ENCODE measurements at regions not wholly inside any gene's neighbourhood (a gene's known extent, or its start where the extent isn't known, plus 50 kb on each side); places are given as distances from the start of the nearest gene placed in this dataset.
A peak's percentile ranks its signal among the peaks of the same experiment; 100 is the strongest.

DNA sequence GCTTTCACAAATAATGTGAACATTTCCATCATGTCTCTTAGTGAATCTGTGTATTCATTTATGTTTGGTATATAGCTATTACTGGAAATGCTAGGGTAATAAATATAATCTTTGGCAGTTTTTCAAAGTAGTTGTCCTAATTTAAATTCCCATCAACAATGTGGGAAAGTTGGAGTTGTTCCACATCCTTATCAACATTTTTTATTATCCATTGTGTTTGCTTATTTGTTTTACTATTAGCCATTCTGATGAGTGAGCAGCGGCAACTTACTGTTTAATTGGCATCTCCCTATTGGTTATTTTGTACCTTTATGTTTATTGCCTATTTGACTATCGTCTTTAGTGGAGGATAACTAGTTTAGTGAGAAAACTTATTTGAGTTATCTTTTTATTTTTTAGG, 121.1 kb upstream of the CCN2 start:
- no peak for ATAC-seq
- no peaks in the 10 kb centered on the region for H3K27me3 ChIP-seq
- H3K4me1 ChIP-seq = peaks cover 0 to 4% (median 0%) of the 10 kb centered on the region in 3 donors
- no peaks in the 10 kb centered on the region for H3K36me3 ChIP-seq
- 84 to 86% methylated on average over 2 of the region's 2 CpGs for whole genome bisulfite sequencing, 2 donors (ENCODE audit: low coverage in 1 of 2)
- H3K4me3 ChIP-seq = no peak overlapping the region
- H3K9me3 ChIP-seq = no peaks in the 10 kb centered on the region
- no peak overlapping the region for H3K27ac ChIP-seq
- no peak for TF ChIP-seq EP300 (IDR thresholded peaks at IDR 0.05)
- no peak for TF ChIP-seq CTCF (IDR thresholded peaks at IDR 0.05)
- no peak for TF ChIP-seq POLR2A (IDR thresholded peaks at IDR 0.05)
- TF ChIP-seq POLR2AphosphoS5 (IDR thresholded peaks at IDR 0.05) = no peak

GRCh38 chr6:132070356-132070755, 119.2 kb upstream of the CCN2 start:
- no peaks in the 10 kb centered on the region for H3K9me3 ChIP-seq
- H3K4me1 ChIP-seq = peaks cover 0 to 5% (median 0%) of the 10 kb centered on the region in 3 donors

DNA sequence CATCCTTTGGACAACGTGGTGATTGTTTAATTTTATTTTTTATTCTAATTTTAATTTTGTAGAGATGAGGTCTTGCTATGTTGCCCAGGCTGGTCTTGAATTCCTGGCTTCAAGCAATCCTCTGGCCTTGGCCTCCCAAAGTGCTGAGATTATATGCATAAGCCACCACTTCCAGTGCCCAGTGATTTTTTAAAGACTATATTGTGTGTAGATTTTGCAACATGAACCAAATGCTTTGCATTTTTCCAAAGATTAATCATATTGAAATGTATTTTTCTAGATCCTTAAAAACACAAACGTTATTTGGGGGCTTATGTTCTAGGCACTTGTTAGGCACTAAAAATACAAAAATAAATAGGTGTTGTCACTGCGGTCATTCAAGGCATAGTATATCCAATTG, 117.6 kb upstream of the CCN2 start:
- Histone ChIP-seq H3K27me3 (no peaks in the 10 kb centered on the region), H3K4me1 (peaks cover 0 to 13% (median 2%) of the 10 kb centered on the region in 3 donors), H3K27ac (no peak overlapping the region), H3K36me3 (no peaks in the 10 kb centered on the region), H3K4me3 (no peak overlapping the region), H3K9me3 (no peaks in the 10 kb centered on the region)
- no peak for TF ChIP-seq POLR2A (IDR thresholded peaks at IDR 0.05)
- no peak for TF ChIP-seq EP300 (IDR thresholded peaks at IDR 0.05)
- TF ChIP-seq POLR2AphosphoS5 (IDR thresholded peaks at IDR 0.05) = no peak
- TF ChIP-seq CTCF (IDR thresholded peaks at IDR 0.05) = no peak
- WGBS, 2 donors (ENCODE audit: low coverage in 1 of 2) = 74 to 77% methylated on average over 3 of the region's 3 CpGs
- no peak for ATAC-seq

More at GRCh38 chr6:132070356-132070755, 119.2 kb upstream of the CCN2 start:
- ATAC-seq = no peak
- Histone ChIP-seq H3K4me3 (no peak overlapping the region), H3K27ac (peak overlapping the region in 1 of 4 donors; percentile 9), H3K27me3 (no peaks in the 10 kb centered on the region), H3K36me3 (no peaks in the 10 kb centered on the region)
- 8 to 17% methylated on average over 1 of the region's 1 CpG for WGBS, 2 donors (ENCODE audit: low coverage in 1 of 2)
- no peak for TF ChIP-seq EP300 (IDR thresholded peaks at IDR 0.05)
- TF ChIP-seq POLR2AphosphoS5 (IDR thresholded peaks at IDR 0.05) = no peak
- TF ChIP-seq POLR2A (IDR thresholded peaks at IDR 0.05) = no peak
- TF ChIP-seq CTCF (IDR thresholded peaks at IDR 0.05) = no peak

GRCh38 chr6:132067286-132067685, 116.1 kb upstream of the CCN2 start:
- no peak overlapping the region for H3K27ac ChIP-seq
- H3K36me3 ChIP-seq = no peaks in the 10 kb centered on the region
- H3K9me3 ChIP-seq = no peaks in the 10 kb centered on the region
- H3K4me3 ChIP-seq = no peak overlapping the region
- H3K27me3 ChIP-seq = no peaks in the 10 kb centered on the region
- TF ChIP-seq EP300 (IDR thresholded peaks at IDR 0.05) (no peak), POLR2AphosphoS5 (IDR thresholded peaks at IDR 0.05) (no peak), CTCF (IDR thresholded peaks at IDR 0.05) (no peak), POLR2A (IDR thresholded peaks at IDR 0.05) (no peak)
- 16 to 45% methylated on average over 4 of the region's 4 CpGs for WGBS, 2 donors (ENCODE audit: low coverage in 1 of 2)
- H3K4me1 ChIP-seq = peaks cover 0 to 21% (median 7%) of the 10 kb centered on the region in 3 donors
- no peak for ATAC-seq

GRCh38 chr6:132065556-132065955, 114.4 kb upstream of the CCN2 start:
- H3K36me3 ChIP-seq = no peaks in the 10 kb centered on the region
- 75 to 100% methylated on average over 1 to 2 of the region's 2 CpGs for WGBS, 2 donors (ENCODE audit: low coverage in 1 of 2)
- no peak overlapping the region for H3K27ac ChIP-seq
- no peak overlapping the region for H3K4me3 ChIP-seq
- H3K9me3 ChIP-seq = no peaks in the 10 kb centered on the region
- no peak for TF ChIP-seq POLR2AphosphoS5 (IDR thresholded peaks at IDR 0.05)
- TF ChIP-seq EP300 (IDR thresholded peaks at IDR 0.05) = no peak
- no peak for TF ChIP-seq POLR2A (IDR thresholded peaks at IDR 0.05)
- TF ChIP-seq CTCF (IDR thresholded peaks at IDR 0.05) = no peak
- ATAC-seq = no peak
- H3K27me3 ChIP-seq = no peaks in the 10 kb centered on the region
- H3K4me1 ChIP-seq = peaks cover 0 to 21% (median 7%) of the 10 kb centered on the region in 3 donors

Data from gastroesophageal sphincter (tissue), 4 donors.